Esophagus (tissue), 2 donors: ENCODE measurements at regions not wholly inside any gene's neighbourhood (a gene's known extent, or its start where the extent isn't known, plus 50 kb on each side); places are given as distances from the start of the nearest gene placed in this dataset.

Experiments used
- H3K27ac ChIP-seq, 2 donors: one replicate each; pipeline ENCODE4 v1.5.1; 2013; ENCODE audit warnings: low read depth in 2 of 2, mild to moderate bottlenecking in 2 of 2, inconsistent platforms in 1 of 2, low read length in 1 of 2, moderate library complexity in 1 of 2
- H3K27me3 ChIP-seq, 2 donors: one replicate each; pipeline ENCODE4 v1.6.1; 2013; ENCODE audit warnings: low read length in 2 of 2, control low read depth in 1 of 2, mild to moderate bottlenecking in 1 of 2; ENCODE audit not compliant: insufficient read depth in 2 of 2, control insufficient read depth in 1 of 2
- H3K36me3 ChIP-seq, 2 donors: one replicate each; pipeline ENCODE4 v1.6.1; 2013; ENCODE audit warnings: low read length in 1 of 2; ENCODE audit not compliant: control insufficient read depth in 2 of 2, insufficient read depth in 2 of 2
- H3K4me1 ChIP-seq, 2 donors: one replicate each; pipeline ENCODE4 v1.6.1; 2013; ENCODE audit warnings: low read length in 1 of 2; ENCODE audit not compliant: control insufficient read depth in 2 of 2, insufficient read depth in 2 of 2
- H3K4me3 ChIP-seq, 2 donors: one replicate each; pipeline ENCODE4 v1.5.1; 2013; ENCODE audit warnings: low read length in 2 of 2, mild to moderate bottlenecking in 2 of 2, low read depth in 1 of 2, moderate library complexity in 1 of 2
- H3K9me3 ChIP-seq, 2 donors: one replicate each; pipeline ENCODE4 v1.6.1; 2013; ENCODE audit warnings: mild to moderate bottlenecking in 2 of 2, low read depth in 1 of 2, low read length in 1 of 2, moderate library complexity in 1 of 2; ENCODE audit not compliant: control insufficient read depth in 2 of 2, insufficient read depth in 1 of 2
- WGBS, 2 donors: extraction: QIAGEN DNeasy Blood & Tissue Kit; methylation state at CpG; one replicate each; pipeline ENCODE4 v1.1.7; 2013; 5-methylcytosine and 5-hydroxymethylcytosine counted together
- donor health status: healthy with polysubstance abuse.
- donor health status: Bipolar disorder and iron deficiency.

- no peaks in the 10 kb centered on the region for H3K27me3 ChIP-seq
- WGBS, 2 donors, result 58 to 73% methylated on average over 1 of the region's 1 CpG
- no peak overlapping the region for H3K27ac ChIP-seq
- H3K4me3 ChIP-seq, result no peak overlapping the region
- no peaks in the 10 kb centered on the region for H3K36me3 ChIP-seq
- no peaks in the 10 kb centered on the region for H3K9me3 ChIP-seq
- H3K4me1 ChIP-seq, result no peaks in the 10 kb centered on the region
Measured at GRCh38 chr15:62559381-62559733, 394.3 kb upstream of the C2CD4B start.

GRCh38 chr15:62561059-62561519, 396.0 kb upstream of the C2CD4B start:
- 66 to 76% methylated on average over 11 of the region's 11 CpGs for WGBS, 2 donors
- no peaks in the 10 kb centered on the region for H3K27me3 ChIP-seq
- H3K9me3 ChIP-seq, result no peaks in the 10 kb centered on the region
- H3K4me3 ChIP-seq, result no peak overlapping the region
- H3K36me3 ChIP-seq, result no peaks in the 10 kb centered on the region
- no peak overlapping the region for H3K27ac ChIP-seq
- H3K4me1 ChIP-seq, result no peaks in the 10 kb centered on the region

GRCh38 chr15:62561571-62561970, 396.5 kb upstream of the C2CD4B start:
- H3K4me3 ChIP-seq, result no peak overlapping the region
- H3K36me3 ChIP-seq, result no peaks in the 10 kb centered on the region
- peaks cover 0 to 2% of the 10 kb centered on the region in 2 donors for H3K4me1 ChIP-seq
- WGBS, 2 donors, result 77 to 84% methylated on average over 8 of the region's 8 CpGs
- no peaks in the 10 kb centered on the region for H3K9me3 ChIP-seq
- no peak overlapping the region for H3K27ac ChIP-seq
- H3K27me3 ChIP-seq, result no peaks in the 10 kb centered on the region

- Histone ChIP-seq H3K27me3 (no peaks in the 10 kb centered on the region), H3K4me1 (peaks cover 0 to 2% of the 10 kb centered on the region in 2 donors), H3K27ac (no peak overlapping the region), H3K4me3 (no peak overlapping the region), H3K36me3 (no peaks in the 10 kb centered on the region), H3K9me3 (no peaks in the 10 kb centered on the region)
- 72 to 85% methylated on average over 4 of the region's 4 CpGs for WGBS, 2 donors
Measured at GRCh38 chr15:62564886-62565633, 400.0 kb upstream of the C2CD4B start.

- peaks cover 2% of the 10 kb centered on the region in 2 donors for H3K4me1 ChIP-seq
- H3K36me3 ChIP-seq, result no peaks in the 10 kb centered on the region
- no peaks in the 10 kb centered on the region for H3K9me3 ChIP-seq
- H3K27ac ChIP-seq, result no peak overlapping the region
- H3K4me3 ChIP-seq, result no peak overlapping the region
- 57 to 63% methylated on average over 3 of the region's 3 CpGs for WGBS, 2 donors
- H3K27me3 ChIP-seq, result no peaks in the 10 kb centered on the region
Measured at GRCh38 chr15:62565634-62566026, 400.5 kb upstream of the C2CD4B start.

- Histone ChIP-seq H3K4me1 (peaks cover 2 to 4% of the 10 kb centered on the region in 2 donors), H3K4me3 (no peak overlapping the region), H3K27ac (no peak overlapping the region), H3K9me3 (no peaks in the 10 kb centered on the region), H3K36me3 (no peaks in the 10 kb centered on the region), H3K27me3 (no peaks in the 10 kb centered on the region)
- 53 to 59% methylated on average over 5 of the region's 5 CpGs for WGBS, 2 donors
Measured at GRCh38 chr15:62566248-62566647, 401.2 kb upstream of the C2CD4B start.

- WGBS, 2 donors, result 90% methylated on average over 9 of the region's 9 CpGs
Measured at GRCh38 chr15:62567501-62567900, 402.4 kb upstream of the C2CD4B start.

GRCh38 chr15:62568004-62568403, 402.9 kb upstream of the C2CD4B start:
- H3K36me3 ChIP-seq, result no peaks in the 10 kb centered on the region
- 84 to 92% methylated on average over 7 of the region's 7 CpGs for WGBS, 2 donors
- H3K4me3 ChIP-seq, result no peak overlapping the region
- peaks cover 2 to 4% of the 10 kb centered on the region in 2 donors for H3K4me1 ChIP-seq
- no peaks in the 10 kb centered on the region for H3K27me3 ChIP-seq
- H3K9me3 ChIP-seq, result no peaks in the 10 kb centered on the region
- no peak overlapping the region for H3K27ac ChIP-seq

More at GRCh38 chr15:62567501-62567900, 402.4 kb upstream of the C2CD4B start:
- Histone ChIP-seq H3K9me3 (no peaks in the 10 kb centered on the region), H3K4me1 (peaks cover 2 to 4% of the 10 kb centered on the region in 2 donors), H3K27ac (no peak overlapping the region), H3K27me3 (no peaks in the 10 kb centered on the region), H3K4me3 (no peak overlapping the region), H3K36me3 (no peaks in the 10 kb centered on the region)

- WGBS, 2 donors, result 94 to 97% methylated on average over 6 of the region's 6 CpGs
- no peaks in the 10 kb centered on the region for H3K9me3 ChIP-seq
- peaks cover 2 to 4% of the 10 kb centered on the region in 2 donors for H3K4me1 ChIP-seq
- no peak overlapping the region for H3K4me3 ChIP-seq
- H3K36me3 ChIP-seq, result no peaks in the 10 kb centered on the region
- H3K27ac ChIP-seq, result no peak overlapping the region
- no peaks in the 10 kb centered on the region for H3K27me3 ChIP-seq
Measured at GRCh38 chr15:62568702-62569101, 403.6 kb upstream of the C2CD4B start.
